22Rv1 (cell line): ENCODE measurements at regions not wholly inside any gene's neighbourhood (a gene's known extent, or its start where the extent isn't known, plus 50 kb on each side); places are given as distances from the start of the nearest gene placed in this dataset.

Experiments
- H3K27ac ChIP-seq: fragments of 450-650 bp; 2 replicates; pipeline ENCODE4 v1.5.1; 2017
- ZFX ChIP-seq: fragments of 450-650 bp; IDR thresholded peaks from 2 replicates; pipeline ENCODE4 v1.6.1; 2017; ENCODE audit warnings: antibody characterized with exemption, borderline replicate concordance
- TF ChIP-seq, protein P1 (sequence below): fragments of 450-650 bp; IDR thresholded peaks from 2 replicates; pipeline ENCODE4 v1.5.1; 2017; ENCODE audit warnings: mild to moderate bottlenecking

GRCh38 chr4:54525602-54526001 is 132.2 kb upstream of the KIT start:
- no peak overlapping the region for H3K27ac ChIP-seq
- TF ChIP-seq, protein P1, sequence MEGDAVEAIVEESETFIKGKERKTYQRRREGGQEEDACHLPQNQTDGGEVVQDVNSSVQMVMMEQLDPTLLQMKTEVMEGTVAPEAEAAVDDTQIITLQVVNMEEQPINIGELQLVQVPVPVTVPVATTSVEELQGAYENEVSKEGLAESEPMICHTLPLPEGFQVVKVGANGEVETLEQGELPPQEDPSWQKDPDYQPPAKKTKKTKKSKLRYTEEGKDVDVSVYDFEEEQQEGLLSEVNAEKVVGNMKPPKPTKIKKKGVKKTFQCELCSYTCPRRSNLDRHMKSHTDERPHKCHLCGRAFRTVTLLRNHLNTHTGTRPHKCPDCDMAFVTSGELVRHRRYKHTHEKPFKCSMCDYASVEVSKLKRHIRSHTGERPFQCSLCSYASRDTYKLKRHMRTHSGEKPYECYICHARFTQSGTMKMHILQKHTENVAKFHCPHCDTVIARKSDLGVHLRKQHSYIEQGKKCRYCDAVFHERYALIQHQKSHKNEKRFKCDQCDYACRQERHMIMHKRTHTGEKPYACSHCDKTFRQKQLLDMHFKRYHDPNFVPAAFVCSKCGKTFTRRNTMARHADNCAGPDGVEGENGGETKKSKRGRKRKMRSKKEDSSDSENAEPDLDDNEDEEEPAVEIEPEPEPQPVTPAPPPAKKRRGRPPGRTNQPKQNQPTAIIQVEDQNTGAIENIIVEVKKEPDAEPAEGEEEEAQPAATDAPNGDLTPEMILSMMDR: no peak
- TF ChIP-seq ZFX: no peak

DNA sequence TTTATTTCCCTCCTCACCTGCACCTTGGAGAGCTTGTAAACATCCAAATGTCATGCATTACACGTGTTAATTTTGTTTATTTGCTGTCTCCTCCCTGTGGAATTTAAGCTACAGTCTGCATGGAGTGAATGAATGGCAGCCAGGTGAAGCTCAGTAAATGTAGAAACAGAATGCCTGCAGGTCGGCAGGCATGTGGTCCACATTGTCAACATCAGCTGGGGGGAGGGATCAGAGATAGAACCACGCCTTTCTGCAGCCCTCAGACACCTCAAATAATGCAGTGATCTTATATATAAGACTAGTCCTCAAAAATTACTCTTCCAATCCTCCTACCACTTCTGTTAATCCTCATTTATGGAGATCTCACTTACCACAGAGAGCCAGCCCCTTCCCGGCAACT is 131.2 kb upstream of the KIT start:
- TF ChIP-seq ZFX: no peak
- TF ChIP-seq, protein P1: no peak
- no peak overlapping the region for H3K27ac ChIP-seq

GRCh38 chr4:54527532-54527931 is 130.2 kb upstream of the KIT start:
- no peak overlapping the region for H3K27ac ChIP-seq
- TF ChIP-seq, protein P1: no peak
- TF ChIP-seq ZFX: no peak

- TF ChIP-seq, protein P1: 0 out of 2 replicates have a peak, but pooled peaks have one; percentile 14
- no peak for TF ChIP-seq ZFX
Measured at GRCh38 chr4:54539500-54540029, 118.2 kb upstream of the KIT start.

GRCh38 chr4:54540931-54541330 is 116.8 kb upstream of the KIT start:
- TF ChIP-seq ZFX: no peak
- TF ChIP-seq, protein P1: no peak
- H3K27ac ChIP-seq: no peak overlapping the region

More at GRCh38 chr4:54539500-54540029, 118.2 kb upstream of the KIT start:
- H3K27ac ChIP-seq: no peak overlapping the region

- no peak overlapping the region for H3K27ac ChIP-seq
- TF ChIP-seq ZFX: no peak
- TF ChIP-seq, protein P1: no peak
Measured at GRCh38 chr4:54541426-54542118, 116.2 kb upstream of the KIT start.

DNA sequence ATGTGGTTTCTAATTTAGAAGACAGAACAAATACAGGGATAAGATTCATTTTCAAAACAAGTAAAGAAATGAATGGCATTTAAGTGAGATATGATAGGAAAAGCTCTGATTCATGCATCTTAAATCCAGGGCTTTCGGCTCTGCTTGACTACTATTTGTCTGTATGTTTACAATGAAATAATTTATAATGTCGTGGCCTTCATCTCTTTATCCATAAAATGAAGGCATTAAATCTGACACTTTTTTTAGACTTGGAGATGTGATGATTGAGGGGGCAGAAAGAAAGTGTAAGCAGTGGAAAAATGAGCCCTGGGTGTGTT is 115.7 kb upstream of the KIT start:
- TF ChIP-seq ZFX: no peak
- TF ChIP-seq, protein P1: no peak
- H3K27ac ChIP-seq: no peak overlapping the region
